GM12872 (cell line): ENCODE measurements at regions not wholly inside any gene's neighbourhood (a gene's known extent, or its start where the extent isn't known, plus 50 kb on each side); places are given as distances from the start of the nearest gene placed in this dataset.

Experiments used
- TF ChIP-seq, protein P1 (sequence below): IDR thresholded peaks from 3 replicates; pipeline ENCODE4 v1.5.1; 2011; ENCODE audit warnings: low read depth, mild to moderate bottlenecking, low read length, moderate library complexity; ENCODE audit not compliant: insufficient read depth

DNA sequence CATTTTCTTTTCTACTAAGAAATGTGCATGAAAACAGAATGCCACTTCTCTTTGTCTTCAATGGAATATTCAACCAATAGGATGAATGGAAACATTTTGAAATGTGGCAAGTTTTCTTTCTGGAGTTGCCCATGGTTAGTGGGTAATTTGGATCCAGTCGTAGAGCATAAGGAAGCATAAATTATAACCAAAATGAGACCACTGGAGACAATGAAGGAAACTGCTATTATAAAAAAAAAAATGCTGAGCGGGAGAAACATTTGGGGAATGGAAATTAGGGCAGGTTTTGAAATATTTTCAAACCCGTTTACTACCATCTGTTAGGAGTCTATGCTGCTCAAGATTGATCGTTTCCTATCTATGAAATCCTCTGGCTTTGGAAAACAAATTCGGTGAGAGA lies 182.9 kb upstream of the PRKCQ start:
- TF ChIP-seq, protein P1, sequence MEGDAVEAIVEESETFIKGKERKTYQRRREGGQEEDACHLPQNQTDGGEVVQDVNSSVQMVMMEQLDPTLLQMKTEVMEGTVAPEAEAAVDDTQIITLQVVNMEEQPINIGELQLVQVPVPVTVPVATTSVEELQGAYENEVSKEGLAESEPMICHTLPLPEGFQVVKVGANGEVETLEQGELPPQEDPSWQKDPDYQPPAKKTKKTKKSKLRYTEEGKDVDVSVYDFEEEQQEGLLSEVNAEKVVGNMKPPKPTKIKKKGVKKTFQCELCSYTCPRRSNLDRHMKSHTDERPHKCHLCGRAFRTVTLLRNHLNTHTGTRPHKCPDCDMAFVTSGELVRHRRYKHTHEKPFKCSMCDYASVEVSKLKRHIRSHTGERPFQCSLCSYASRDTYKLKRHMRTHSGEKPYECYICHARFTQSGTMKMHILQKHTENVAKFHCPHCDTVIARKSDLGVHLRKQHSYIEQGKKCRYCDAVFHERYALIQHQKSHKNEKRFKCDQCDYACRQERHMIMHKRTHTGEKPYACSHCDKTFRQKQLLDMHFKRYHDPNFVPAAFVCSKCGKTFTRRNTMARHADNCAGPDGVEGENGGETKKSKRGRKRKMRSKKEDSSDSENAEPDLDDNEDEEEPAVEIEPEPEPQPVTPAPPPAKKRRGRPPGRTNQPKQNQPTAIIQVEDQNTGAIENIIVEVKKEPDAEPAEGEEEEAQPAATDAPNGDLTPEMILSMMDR: no peak

GRCh38 chr10:6759961-6760360 lies 179.9 kb upstream of the PRKCQ start:
- TF ChIP-seq, protein P1: no peak

DNA sequence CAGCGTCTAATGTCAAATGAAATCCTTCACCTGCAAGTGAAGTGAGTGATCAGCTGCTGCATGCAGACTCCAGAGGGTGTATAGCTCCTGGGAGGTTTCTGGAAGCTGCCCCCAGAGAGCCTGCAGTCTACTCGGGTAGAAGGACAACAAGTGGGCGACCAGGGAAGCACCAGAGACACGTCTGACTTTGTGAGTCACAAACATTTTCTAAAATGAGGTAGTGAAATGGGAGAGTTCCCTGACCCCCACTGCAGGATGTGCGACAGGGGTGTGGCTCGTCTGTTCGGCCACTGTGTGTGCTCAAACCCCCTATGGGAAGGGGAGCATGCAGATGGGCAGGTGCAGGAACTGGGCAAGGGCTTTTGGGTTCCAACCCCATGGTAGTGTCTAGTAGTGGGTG lies 177.1 kb upstream of the PRKCQ start:
- TF ChIP-seq, protein P1: no peak

DNA sequence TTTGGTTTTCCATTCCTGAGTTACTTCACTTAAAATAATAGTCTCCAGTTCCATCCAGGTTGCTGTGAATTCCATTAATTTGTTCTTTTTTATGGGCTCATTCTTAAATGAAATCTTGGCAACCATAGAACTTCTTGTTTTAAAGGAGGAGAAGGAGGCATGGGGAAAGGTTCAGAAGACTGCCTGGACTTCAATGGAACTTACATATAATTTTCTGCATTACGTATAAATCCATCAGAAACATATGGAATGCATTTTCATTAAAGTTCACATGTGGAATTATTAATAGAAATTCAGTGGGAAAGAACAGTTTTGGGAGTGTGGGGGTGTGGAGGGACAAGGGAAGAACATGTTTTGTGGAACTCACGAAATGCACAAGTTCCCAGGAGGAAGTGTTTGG lies 176.6 kb upstream of the PRKCQ start:
- TF ChIP-seq, protein P1: no peak

DNA sequence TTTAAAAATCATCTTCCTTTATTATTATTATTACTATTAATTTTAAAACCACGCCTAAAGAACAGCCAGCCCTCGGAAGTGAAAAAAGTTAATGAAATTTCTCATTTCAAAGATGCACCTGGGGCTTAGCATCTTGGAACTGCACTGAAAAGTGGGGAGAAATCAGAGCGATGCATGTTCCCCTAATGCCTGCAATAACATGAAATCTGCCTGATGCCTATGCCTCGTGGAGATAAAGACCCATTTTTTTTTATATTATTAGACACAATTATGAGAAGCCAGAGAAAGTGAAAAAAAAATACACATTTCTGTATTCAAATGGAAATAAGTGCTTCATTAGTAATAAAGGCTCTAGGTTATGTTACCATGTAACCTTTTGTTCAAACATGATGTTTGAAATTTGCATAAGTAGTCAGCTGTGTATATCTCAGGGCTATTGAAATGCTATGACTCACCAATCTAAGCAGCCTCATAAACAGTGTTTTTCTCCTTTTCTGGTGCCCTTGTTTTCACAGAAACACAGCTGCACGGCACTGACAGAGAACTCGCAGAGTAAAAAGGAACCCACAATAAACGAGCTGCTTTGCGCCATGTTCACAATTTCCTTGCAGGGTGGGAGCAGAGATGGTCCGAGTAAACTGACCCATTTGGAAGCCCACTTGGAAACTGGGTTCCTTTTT lies 175.8 kb upstream of the PRKCQ start:
- TF ChIP-seq, protein P1: no peak

- TF ChIP-seq, protein P1: no peak
Measured at GRCh38 chr10:6753644-6754043, 173.6 kb upstream of the PRKCQ start.

DNA sequence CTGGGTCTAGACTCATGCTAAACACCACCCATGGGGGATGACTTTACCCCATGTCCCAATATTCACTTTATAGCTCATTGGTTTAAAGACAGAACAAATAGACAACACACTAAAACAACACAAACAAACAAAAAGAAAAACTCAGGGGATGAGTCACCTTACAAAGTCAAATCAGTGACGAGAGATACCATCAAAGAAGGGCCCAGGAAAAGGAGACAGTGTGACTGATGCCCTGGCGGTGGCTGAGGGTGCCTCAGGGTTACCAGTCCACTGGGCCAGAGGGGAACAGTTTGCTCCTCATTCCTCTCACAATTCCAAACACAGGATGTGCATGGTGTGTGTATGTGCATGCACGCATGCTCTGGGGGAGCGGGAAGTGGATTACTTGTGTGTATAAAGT lies 171.3 kb upstream of the PRKCQ start:
- TF ChIP-seq, protein P1: no peak
